ENCODE measurements at regions not wholly inside any gene's neighbourhood (a gene's known extent, or its start where the extent isn't known, plus 50 kb on each side); places are given as distances from the start of the nearest gene placed in this dataset.

DNA sequence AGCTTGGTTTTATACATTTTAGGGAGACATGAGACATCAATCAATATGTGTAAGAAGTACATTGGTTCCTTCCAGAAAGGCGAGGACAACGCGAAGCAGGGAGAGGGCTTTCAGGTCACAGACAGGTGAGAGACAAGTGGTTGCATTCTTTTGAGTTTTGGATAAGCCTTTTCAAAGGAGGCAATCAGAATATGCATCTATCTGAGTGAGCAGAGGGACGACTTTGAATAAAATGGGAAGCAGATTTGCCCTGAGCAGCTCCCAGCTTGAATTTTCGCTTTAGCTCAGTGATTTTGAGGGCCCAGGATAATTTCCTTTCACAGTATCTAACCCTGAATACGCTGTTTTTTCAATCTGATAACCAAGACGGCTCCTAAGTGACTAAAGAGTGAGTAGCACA lies 82.5 kb upstream of the MYO3A start:
- TF ChIP-seq EP300 (IDR thresholded peaks at IDR 0.05), result no peak
- TF ChIP-seq, protein P1, sequence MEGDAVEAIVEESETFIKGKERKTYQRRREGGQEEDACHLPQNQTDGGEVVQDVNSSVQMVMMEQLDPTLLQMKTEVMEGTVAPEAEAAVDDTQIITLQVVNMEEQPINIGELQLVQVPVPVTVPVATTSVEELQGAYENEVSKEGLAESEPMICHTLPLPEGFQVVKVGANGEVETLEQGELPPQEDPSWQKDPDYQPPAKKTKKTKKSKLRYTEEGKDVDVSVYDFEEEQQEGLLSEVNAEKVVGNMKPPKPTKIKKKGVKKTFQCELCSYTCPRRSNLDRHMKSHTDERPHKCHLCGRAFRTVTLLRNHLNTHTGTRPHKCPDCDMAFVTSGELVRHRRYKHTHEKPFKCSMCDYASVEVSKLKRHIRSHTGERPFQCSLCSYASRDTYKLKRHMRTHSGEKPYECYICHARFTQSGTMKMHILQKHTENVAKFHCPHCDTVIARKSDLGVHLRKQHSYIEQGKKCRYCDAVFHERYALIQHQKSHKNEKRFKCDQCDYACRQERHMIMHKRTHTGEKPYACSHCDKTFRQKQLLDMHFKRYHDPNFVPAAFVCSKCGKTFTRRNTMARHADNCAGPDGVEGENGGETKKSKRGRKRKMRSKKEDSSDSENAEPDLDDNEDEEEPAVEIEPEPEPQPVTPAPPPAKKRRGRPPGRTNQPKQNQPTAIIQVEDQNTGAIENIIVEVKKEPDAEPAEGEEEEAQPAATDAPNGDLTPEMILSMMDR (IDR thresholded peaks at IDR 0.05), result no peak
